ENCODE measurements at regions not wholly inside any gene's neighbourhood (a gene's known extent, or its start where the extent isn't known, plus 50 kb on each side); places are given as distances from the start of the nearest gene placed in this dataset.

DNA sequence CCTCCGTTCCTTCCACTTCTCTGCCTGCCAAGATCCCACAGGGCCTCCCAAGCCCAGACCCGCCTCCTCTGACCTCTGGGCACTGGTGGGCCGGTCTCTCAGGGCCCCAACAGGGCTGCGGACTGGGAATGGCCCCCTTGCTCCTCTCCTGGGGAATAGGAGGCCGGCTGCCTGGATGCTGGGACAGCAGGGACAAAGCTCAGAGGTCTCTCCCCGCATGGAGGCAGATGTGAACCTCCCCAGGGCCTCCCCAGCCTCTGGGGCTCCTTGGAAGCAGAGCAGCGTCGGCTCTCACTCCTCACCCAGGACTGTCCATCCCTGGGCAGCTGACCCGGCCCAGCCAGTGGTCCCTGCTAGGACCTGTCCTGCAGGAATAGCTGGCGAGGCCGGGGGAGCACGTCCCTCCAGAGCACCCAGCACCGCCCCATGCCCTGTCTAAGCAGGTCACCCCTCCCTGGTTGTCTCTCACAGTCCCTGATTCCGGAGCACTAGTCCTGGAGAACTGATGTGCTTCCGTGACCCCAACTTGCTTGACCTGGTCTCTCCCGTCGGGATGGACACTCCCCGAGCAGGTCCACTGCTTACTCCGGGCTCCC, 85.8 kb downstream of the RTL6 start:
- no peaks in the 10 kb centered on the region for H3K27me3 ChIP-seq (ENCODE audit: control insufficient read depth, insufficient read depth, low read length)
- no peaks in the 10 kb centered on the region for H3K4me1 ChIP-seq (ENCODE audit: control insufficient read depth, extremely low read depth, insufficient read depth, low read length)
- H3K9ac ChIP-seq (ENCODE audit: insufficient read depth, low read length): no peak overlapping the region
- TF ChIP-seq EZH2 (IDR thresholded peaks at IDR 0.05; ENCODE audit: low read length, missing control alignments): no peak
- TF ChIP-seq, protein P1, sequence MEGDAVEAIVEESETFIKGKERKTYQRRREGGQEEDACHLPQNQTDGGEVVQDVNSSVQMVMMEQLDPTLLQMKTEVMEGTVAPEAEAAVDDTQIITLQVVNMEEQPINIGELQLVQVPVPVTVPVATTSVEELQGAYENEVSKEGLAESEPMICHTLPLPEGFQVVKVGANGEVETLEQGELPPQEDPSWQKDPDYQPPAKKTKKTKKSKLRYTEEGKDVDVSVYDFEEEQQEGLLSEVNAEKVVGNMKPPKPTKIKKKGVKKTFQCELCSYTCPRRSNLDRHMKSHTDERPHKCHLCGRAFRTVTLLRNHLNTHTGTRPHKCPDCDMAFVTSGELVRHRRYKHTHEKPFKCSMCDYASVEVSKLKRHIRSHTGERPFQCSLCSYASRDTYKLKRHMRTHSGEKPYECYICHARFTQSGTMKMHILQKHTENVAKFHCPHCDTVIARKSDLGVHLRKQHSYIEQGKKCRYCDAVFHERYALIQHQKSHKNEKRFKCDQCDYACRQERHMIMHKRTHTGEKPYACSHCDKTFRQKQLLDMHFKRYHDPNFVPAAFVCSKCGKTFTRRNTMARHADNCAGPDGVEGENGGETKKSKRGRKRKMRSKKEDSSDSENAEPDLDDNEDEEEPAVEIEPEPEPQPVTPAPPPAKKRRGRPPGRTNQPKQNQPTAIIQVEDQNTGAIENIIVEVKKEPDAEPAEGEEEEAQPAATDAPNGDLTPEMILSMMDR (conservative IDR thresholded peaks at IDR 0.05 in 1 of 2, IDR thresholded peaks at IDR 0.05 in 1 of 2; ENCODE audit: low read depth in 1 of 2, low read length in 2 of 2): no peak
- H2AFZ ChIP-seq (ENCODE audit: low read length): no peak overlapping the region
- no peaks in the 10 kb centered on the region for H4K20me1 ChIP-seq (ENCODE audit: control insufficient read depth, extremely low read depth, insufficient read depth, low read length)
- no peak overlapping the region for H3K4me3 ChIP-seq (replicated peaks in 1 of 4; ENCODE audit: control extremely low read depth in 1 of 4, insufficient read depth in 1 of 4, low read depth in 3 of 4, low read length in 4 of 4)
- no peaks in the 10 kb centered on the region for H3K36me3 ChIP-seq (ENCODE audit: control insufficient read depth, insufficient read depth, low read length)
- no peak for DNase-seq (ENCODE audit: low read depth in 2 of 2)
- no peaks in the 10 kb centered on the region for H3K9me3 ChIP-seq (ENCODE audit: control insufficient read depth, insufficient read depth, low read depth, low read length)
- no peaks in the 10 kb centered on the region for H3K79me2 ChIP-seq (ENCODE audit: control insufficient read depth, insufficient read depth, low read length)
- no peak overlapping the region for H3K27ac ChIP-seq (ENCODE audit: insufficient read depth, low read length)
- H3K4me2 ChIP-seq (ENCODE audit: extremely low read depth, insufficient read depth, low read length): no peak overlapping the region

DNA sequence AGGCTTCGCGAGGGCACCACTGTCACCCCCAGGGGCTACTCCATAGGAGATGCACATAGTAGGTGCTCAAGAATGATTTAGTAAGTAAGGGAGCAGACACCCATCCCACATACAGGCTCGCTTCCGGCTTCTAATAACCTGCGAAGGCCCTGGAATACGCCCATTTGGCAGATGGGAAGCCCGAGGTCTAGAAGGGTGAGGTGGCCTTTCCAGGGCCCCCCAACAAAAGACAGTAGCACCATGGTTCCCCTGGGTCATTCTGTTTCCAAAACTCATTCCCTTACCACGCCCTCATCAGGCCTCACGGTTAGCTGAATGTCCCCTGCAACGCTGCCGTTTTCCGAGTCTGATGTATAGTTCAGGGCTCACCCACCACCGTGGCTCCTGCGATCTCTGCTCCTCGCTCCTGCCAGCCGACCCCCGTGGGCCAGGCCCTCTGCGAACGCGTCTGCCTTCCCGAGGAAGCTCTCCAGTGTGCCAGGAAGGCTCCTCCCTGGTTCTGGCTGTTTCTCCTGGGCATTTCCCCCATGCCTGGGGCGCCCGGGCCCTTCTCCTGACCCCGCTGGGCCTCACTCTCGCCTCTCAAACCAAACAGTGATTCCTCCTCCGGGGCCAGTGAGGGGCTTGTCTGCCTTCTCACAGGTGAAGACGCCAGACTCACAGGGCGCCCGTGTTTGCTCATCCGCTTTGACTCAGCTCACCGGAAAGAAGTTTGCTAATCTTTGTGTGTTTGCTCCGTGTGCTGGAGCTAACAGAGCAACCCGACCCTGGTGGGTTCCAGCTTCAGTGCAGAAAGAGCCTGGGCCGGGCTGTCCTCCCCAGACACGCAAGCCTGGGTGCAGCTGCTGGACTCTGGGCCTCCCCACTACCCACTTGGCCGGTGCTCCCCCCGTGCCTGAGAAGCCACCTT, 86.6 kb downstream of the RTL6 start:
- no peaks in the 10 kb centered on the region for H3K36me3 ChIP-seq (ENCODE audit: control insufficient read depth, insufficient read depth, low read length)
- H4K20me1 ChIP-seq (ENCODE audit: control insufficient read depth, extremely low read depth, insufficient read depth, low read length): no peaks in the 10 kb centered on the region
- no peak for DNase-seq (ENCODE audit: low read depth in 2 of 2)
- no peak overlapping the region for H3K9ac ChIP-seq (ENCODE audit: insufficient read depth, low read length)
- no peak overlapping the region for H3K4me3 ChIP-seq (replicated peaks in 1 of 4; ENCODE audit: control extremely low read depth in 1 of 4, insufficient read depth in 1 of 4, low read depth in 3 of 4, low read length in 4 of 4)
- H3K4me2 ChIP-seq (ENCODE audit: extremely low read depth, insufficient read depth, low read length): no peak overlapping the region
- no peaks in the 10 kb centered on the region for H3K27me3 ChIP-seq (ENCODE audit: control insufficient read depth, insufficient read depth, low read length)
- TF ChIP-seq, protein P1 (conservative IDR thresholded peaks at IDR 0.05 in 1 of 2, IDR thresholded peaks at IDR 0.05 in 1 of 2; ENCODE audit: low read depth in 1 of 2, low read length in 2 of 2): no peak
- no peak for TF ChIP-seq EZH2 (IDR thresholded peaks at IDR 0.05; ENCODE audit: low read length, missing control alignments)
- no peaks in the 10 kb centered on the region for H3K4me1 ChIP-seq (ENCODE audit: control insufficient read depth, extremely low read depth, insufficient read depth, low read length)
- H3K79me2 ChIP-seq (ENCODE audit: control insufficient read depth, insufficient read depth, low read length): no peaks in the 10 kb centered on the region
- no peaks in the 10 kb centered on the region for H3K9me3 ChIP-seq (ENCODE audit: control insufficient read depth, insufficient read depth, low read depth, low read length)
- H2AFZ ChIP-seq (ENCODE audit: low read length): no peak overlapping the region
- H3K27ac ChIP-seq (ENCODE audit: insufficient read depth, low read length): no peak overlapping the region

DNA sequence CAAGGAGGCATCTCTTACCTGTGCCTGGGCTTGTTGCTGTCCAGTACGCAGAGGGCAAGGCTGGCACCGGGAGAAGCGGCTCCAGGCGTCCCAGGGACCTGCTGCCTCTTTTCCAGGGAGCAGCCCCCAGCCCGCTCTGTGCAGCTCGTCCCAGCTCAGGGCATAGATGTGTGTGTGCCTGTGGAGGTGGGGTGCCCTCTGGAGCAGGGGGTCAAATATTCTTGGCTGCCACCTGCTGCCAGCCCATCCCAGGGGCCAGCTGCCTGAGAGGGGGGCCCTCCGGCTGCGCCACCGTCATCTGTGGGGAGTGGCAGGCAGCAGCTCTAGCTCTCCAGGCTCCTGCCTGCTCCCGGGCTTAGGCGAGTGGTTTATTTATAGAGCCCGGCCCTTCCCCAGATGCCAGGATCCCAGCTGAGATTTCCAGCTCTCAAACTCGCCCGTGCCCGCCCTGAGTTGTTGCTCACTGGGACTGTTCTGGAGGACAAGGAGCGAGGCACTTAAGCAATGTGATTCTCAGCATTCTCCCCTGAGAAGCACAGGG, 87.5 kb downstream of the RTL6 start:
- DNase-seq (ENCODE audit: low read depth in 2 of 2): no peak
- Histone ChIP-seq H4K20me1 (ENCODE audit: control insufficient read depth, extremely low read depth, insufficient read depth, low read length) (no peaks in the 10 kb centered on the region), H3K27ac (ENCODE audit: insufficient read depth, low read length) (no peak overlapping the region), H3K79me2 (ENCODE audit: control insufficient read depth, insufficient read depth, low read length) (no peaks in the 10 kb centered on the region), H3K4me2 (ENCODE audit: extremely low read depth, insufficient read depth, low read length) (no peak overlapping the region), H2AFZ (ENCODE audit: low read length) (no peak overlapping the region), H3K9me3 (ENCODE audit: control insufficient read depth, insufficient read depth, low read depth, low read length) (no peaks in the 10 kb centered on the region), H3K9ac (ENCODE audit: insufficient read depth, low read length) (no peak overlapping the region), H3K36me3 (ENCODE audit: control insufficient read depth, insufficient read depth, low read length) (no peaks in the 10 kb centered on the region), H3K4me3 (replicated peaks in 1 of 4; ENCODE audit: control extremely low read depth in 1 of 4, insufficient read depth in 1 of 4, low read depth in 3 of 4, low read length in 4 of 4) (no peak overlapping the region), H3K27me3 (ENCODE audit: control insufficient read depth, insufficient read depth, low read length) (no peaks in the 10 kb centered on the region), H3K4me1 (ENCODE audit: control insufficient read depth, extremely low read depth, insufficient read depth, low read length) (no peaks in the 10 kb centered on the region)
- TF ChIP-seq EZH2 (IDR thresholded peaks at IDR 0.05; ENCODE audit: low read length, missing control alignments): no peak
- TF ChIP-seq, protein P1 (conservative IDR thresholded peaks at IDR 0.05 in 1 of 2, IDR thresholded peaks at IDR 0.05 in 1 of 2; ENCODE audit: low read depth in 1 of 2, low read length in 2 of 2): no peak
